GM23338 (cell line): ENCODE measurements at regions not wholly inside any gene's neighbourhood (a gene's known extent, or its start where the extent isn't known, plus 50 kb on each side); places are given as distances from the start of the nearest gene placed in this dataset.

Experiments used
- ATAC-seq: fragments of 200-7000 bp; cut with Tn5 transposase; 3 replicates; pipeline ENCODE4 v1.9.1; 2020
- DNase-seq: peaks from one replicate; pipeline ENCODE4 v3.0.0-alpha.2; 2015; ENCODE audit warnings: low spot score
- H2AFZ ChIP-seq: fragments of 200-600 bp; sonication (generic); 2 replicates; pipeline ENCODE4 v1.8.0; 2016; ENCODE audit warnings: antibody characterized with exemption, mild to moderate bottlenecking, moderate library complexity
- H3F3A ChIP-seq: fragments of 200-600 bp; sonication (generic); replicated peaks from 2 replicates; pipeline ENCODE4 v1.8.0; 2017; ENCODE audit warnings: antibody characterized with exemption, mixed run types, low read depth
- H3K27ac ChIP-seq: fragments of 200-600 bp; sonication (generic); 2 replicates; pipeline ENCODE4 v1.6.1; 2016; ENCODE audit warnings: low read depth
- H3K27me3 ChIP-seq: fragments of 200-600 bp; sonication (generic); 2 replicates; pipeline ENCODE4 v1.8.0; 2016; ENCODE audit warnings: mild to moderate bottlenecking, mixed run types, moderate library complexity; ENCODE audit not compliant: insufficient read depth
- H3K36me3 ChIP-seq: fragments of 200-600 bp; sonication (generic); 2 replicates; pipeline ENCODE4 v1.8.0; 2016; ENCODE audit warnings: mild to moderate bottlenecking; ENCODE audit not compliant: insufficient read depth
- H3K4me1 ChIP-seq: fragments of 200-600 bp; sonication (generic); 2 replicates; pipeline ENCODE4 v1.8.0; 2016; ENCODE audit warnings: mild to moderate bottlenecking, moderate library complexity; ENCODE audit not compliant: insufficient read depth
- H3K4me2 ChIP-seq: fragments of 200-600 bp; sonication (generic); 2 replicates; pipeline ENCODE4 v1.7.1; 2017; ENCODE audit warnings: mixed run types
- H3K4me3 ChIP-seq: fragments of 200-600 bp; sonication (generic); 2 replicates; pipeline ENCODE4 v1.6.1; 2016; ENCODE audit warnings: mixed run types
- H3K79me2 ChIP-seq: fragments of 200-600 bp; sonication (generic); replicated peaks from 2 replicates; pipeline ENCODE4 v1.8.0; 2017; ENCODE audit warnings: mild to moderate bottlenecking; ENCODE audit not compliant: insufficient read depth
- H3K9me2 ChIP-seq: fragments of 200-600 bp; sonication (generic); 2 replicates; pipeline ENCODE4 v1.8.0; 2017; ENCODE audit not compliant: insufficient read depth
- H4K20me1 ChIP-seq: fragments of 200-600 bp; sonication (generic); replicated peaks from 2 replicates; pipeline ENCODE4 v1.8.0; 2017; ENCODE audit warnings: mild to moderate bottlenecking; ENCODE audit not compliant: insufficient read depth
- H3K27ac Mint-ChIP-seq: 2 replicates; pipeline ENCODE4 v1.8.0; 2020; ENCODE audit warnings: inconsistent platforms, mild to moderate bottlenecking, moderate library complexity, mixed read lengths
- H3K27me3 Mint-ChIP-seq: 3 replicates; pipeline ENCODE4 v1.8.0; 2022; ENCODE audit warnings: low read depth, mild to moderate bottlenecking, moderate library complexity, mixed read lengths, inconsistent platforms; ENCODE audit not compliant: insufficient read depth, poor library complexity
- H3K36me3 Mint-ChIP-seq: 3 replicates; pipeline ENCODE4 v1.8.0; 2021; ENCODE audit warnings: low read depth, mild to moderate bottlenecking, inconsistent platforms, moderate library complexity, mixed read lengths
- H3K4me1 Mint-ChIP-seq: 3 replicates; pipeline ENCODE4 v1.8.0; 2020; ENCODE audit warnings: mild to moderate bottlenecking, inconsistent platforms, mixed read lengths
- H3K4me3 Mint-ChIP-seq: 3 replicates; pipeline ENCODE4 v1.8.0; 2021; ENCODE audit warnings: moderate library complexity, mild to moderate bottlenecking, inconsistent platforms, mixed read lengths
- H3K9me3 Mint-ChIP-seq: 3 replicates; pipeline ENCODE4 v1.8.0; 2020; ENCODE audit warnings: moderate library complexity, mild to moderate bottlenecking, inconsistent platforms, mixed read lengths
- CREB1 ChIP-seq: fragments of 250-450 bp; sonication (Bioruptor Pico); IDR thresholded peaks from 2 replicates; pipeline ENCODE4 v1.5.0; 2020; ENCODE audit warnings: low read depth, mild to moderate bottlenecking, moderate library complexity
- ETS1 ChIP-seq: IDR thresholded peaks from 2 replicates; pipeline ENCODE4 v1.6.1; 2016; ENCODE audit warnings: antibody characterized with exemption
- EZH2 ChIP-seq: fragments of 200-600 bp; sonication (generic); IDR thresholded peaks from one replicate; pipeline ENCODE4 v1.8.0; 2017; ENCODE audit warnings: antibody characterized with exemption, mild to moderate bottlenecking, low read depth; ENCODE audit not compliant: unreplicated experiment
- EZH2phosphoT487 ChIP-seq: fragments of 200-600 bp; sonication (generic); IDR thresholded peaks from one replicate; pipeline ENCODE4 v1.8.1; 2018; ENCODE audit warnings: antibody characterized with exemption; ENCODE audit not compliant: unreplicated experiment
- JUNB ChIP-seq: IDR thresholded peaks from one replicate; pipeline ENCODE4 v1.6.1; 2016; ENCODE audit warnings: antibody characterized with exemption; ENCODE audit not compliant: unreplicated experiment
- REST ChIP-seq: IDR thresholded peaks from one replicate; pipeline ENCODE4 v1.6.1; 2018; ENCODE audit warnings: antibody characterized with exemption; ENCODE audit not compliant: unreplicated experiment
- STAT1 ChIP-seq: IDR thresholded peaks from one replicate; pipeline ENCODE4 v1.6.1; 2016; ENCODE audit warnings: antibody characterized with exemption; ENCODE audit not compliant: unreplicated experiment
- ZNF114 ChIP-seq: fragments of 250-450 bp; sonication (Bioruptor Pico); IDR thresholded peaks from 2 replicates; pipeline ENCODE4 v1.5.0; 2020; ENCODE audit warnings: mild to moderate bottlenecking, moderate library complexity
- ZNF331 ChIP-seq: fragments of 250-450 bp; sonication (Bioruptor Pico); IDR thresholded peaks from 2 replicates; pipeline ENCODE4 v1.5.0; 2020; ENCODE audit warnings: low read depth, mild to moderate bottlenecking, moderate library complexity
- ZNF462 ChIP-seq: fragments of 250-450 bp; sonication (Bioruptor Pico); IDR thresholded peaks from 2 replicates; pipeline ENCODE4 v1.5.0; 2020; ENCODE audit warnings: mild to moderate bottlenecking, moderate library complexity

GRCh38 chr9:27699621-27700020, 126.3 kb upstream of the C9orf72 start:
- Histone ChIP-seq H3K4me3 (no peak overlapping the region), H2AFZ (no peak overlapping the region), H3K27me3 (no peaks in the 10 kb centered on the region), H3K4me1 (0 out of 2 replicates have a peak, but pooled peaks cover 5% of the 10 kb centered on the region), H3K9me2 (no peaks in the 10 kb centered on the region), H4K20me1 (no peaks in the 10 kb centered on the region), H3K36me3 (no peaks in the 10 kb centered on the region), H3K27ac (no peak overlapping the region), H3F3A (no peaks in the 10 kb centered on the region), H3K79me2 (no peaks in the 10 kb centered on the region), H3K4me2 (no peak overlapping the region)
- no peak overlapping the region for H3K27ac Mint-ChIP-seq
- H3K4me1 Mint-ChIP-seq = peaks cover 13% of the 10 kb centered on the region; the same call in 2 of the 3 replicates
- peaks cover 4% of the 10 kb centered on the region for H3K27me3 Mint-ChIP-seq
- no peak overlapping the region for H3K4me3 Mint-ChIP-seq
- no peaks in the 10 kb centered on the region for H3K36me3 Mint-ChIP-seq
- H3K9me3 Mint-ChIP-seq = no peaks in the 10 kb centered on the region
- ATAC-seq (no peak), DNase-seq (no peak)
- TF ChIP-seq ZNF331 (no peak), CREB1 (no peak), JUNB (no peak), ZNF114 (CRISPR knock-in tag) (no peak), ZNF462 (CRISPR knock-in tag) (no peak)

GRCh38 chr9:27701016-27701415, 127.7 kb upstream of the C9orf72 start:
- H3K79me2 ChIP-seq = no peaks in the 10 kb centered on the region
- no peaks in the 10 kb centered on the region for H4K20me1 ChIP-seq
- H3K9me2 ChIP-seq = no peaks in the 10 kb centered on the region
- Mint-ChIP-seq H3K27ac (no peak overlapping the region; the same call in 1 of the 2 replicates), H3K36me3 (no peaks in the 10 kb centered on the region), H3K27me3 (peaks cover 4% of the 10 kb centered on the region), H3K9me3 (no peaks in the 10 kb centered on the region; the same call in 2 of the 3 replicates), H3K4me1 (peaks cover 13% of the 10 kb centered on the region; the same call in 2 of the 3 replicates), H3K4me3 (no peak overlapping the region)
- H3K4me1 ChIP-seq = 0 out of 2 replicates have a peak, but pooled peaks cover 5% of the 10 kb centered on the region
- H3K36me3 ChIP-seq = no peaks in the 10 kb centered on the region
- TF ChIP-seq EZH2 (no peak), ZNF331 (no peak), EZH2phosphoT487 (no peak), REST (no peak), ETS1 (no peak), STAT1 (no peak)
- H3K27ac ChIP-seq = no peak overlapping the region; the same call in 1 of the 2 replicates
- no peak overlapping the region for H3K4me3 ChIP-seq
- no peak for DNase-seq
- H3K4me2 ChIP-seq = no peak overlapping the region
- no peak for ATAC-seq
- H3F3A ChIP-seq = no peaks in the 10 kb centered on the region
- peak overlapping the region; percentile 8; the same call in 1 of the 2 replicates for H2AFZ ChIP-seq
- no peaks in the 10 kb centered on the region for H3K27me3 ChIP-seq
